Stimulated activated CD4-positive, alpha-beta T cell treated with anti-CD3 and anti-CD28 coated beads, Interleukin-4, amount 100 ng/mL, for 24 hours (primary cell): ENCODE measurements at regions not wholly inside any gene's neighbourhood (a gene's known extent, or its start where the extent isn't known, plus 50 kb on each side); places are given as distances from the start of the nearest gene placed in this dataset.

Source experiments
- DNase-seq: peaks from one replicate; pipeline ENCODE4 v3.0.0-alpha.2; 2020

DNA sequence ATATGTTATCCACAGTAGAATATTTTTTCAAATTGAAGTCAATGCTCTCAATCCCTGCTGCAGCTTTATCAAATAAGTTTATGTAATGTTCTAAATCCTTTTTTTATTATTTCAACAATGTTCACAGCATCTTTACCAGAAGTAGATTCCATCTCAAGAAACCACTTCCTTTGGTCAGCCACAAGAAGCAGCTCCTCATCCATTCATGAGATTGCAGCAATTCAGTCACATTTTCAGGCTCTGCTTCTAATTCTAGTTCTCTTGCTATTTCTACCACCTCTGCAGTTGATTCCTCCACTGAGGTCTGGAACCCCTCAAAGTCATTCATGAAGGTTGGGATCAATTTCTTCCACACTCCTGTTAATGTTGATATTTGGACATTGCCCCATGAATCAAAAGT is 2301.3 kb upstream of the TENM3 start:
- DNase-seq = no peak

DNA sequence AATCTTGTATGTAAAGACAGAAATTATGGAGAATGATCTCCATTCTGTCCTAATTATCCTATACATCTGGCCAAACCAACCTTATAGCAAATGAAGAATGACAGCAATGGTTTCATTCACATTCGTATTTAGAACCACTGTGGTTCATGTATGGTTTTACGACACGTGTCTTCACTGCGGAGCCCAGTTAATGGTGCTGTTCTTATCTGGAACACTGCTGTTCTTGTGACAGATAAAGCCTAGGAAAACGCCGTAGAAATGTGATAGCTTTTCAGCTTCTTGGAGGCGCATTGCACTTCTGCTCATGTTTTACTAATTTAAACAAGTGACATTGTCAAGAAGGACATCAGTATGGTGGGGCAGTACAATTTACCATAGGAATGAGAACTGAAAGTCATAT is 2266.4 kb upstream of the TENM3 start:
- DNase-seq = no peak

DNA sequence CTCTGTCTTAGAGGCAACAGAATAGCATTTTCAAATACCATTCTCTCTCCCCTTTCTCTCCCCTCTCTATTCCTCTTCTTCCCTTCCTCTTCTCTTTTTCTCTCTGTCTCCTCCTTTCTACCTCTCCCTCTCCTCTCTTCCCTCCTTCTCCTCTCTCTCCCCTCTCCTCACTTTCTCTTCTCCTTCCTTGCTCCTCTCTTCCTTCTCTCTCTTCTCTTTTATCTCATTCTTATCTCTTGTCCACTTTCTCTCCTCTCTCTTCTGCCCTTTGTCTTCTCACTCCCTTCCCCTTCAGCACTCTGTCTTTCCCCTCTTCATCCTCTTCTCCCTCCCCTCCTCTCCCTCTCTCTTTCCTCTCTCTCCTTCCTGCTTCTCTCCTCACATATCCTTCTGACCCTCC is 2265.8 kb upstream of the TENM3 start:
- no peak for DNase-seq

DNA sequence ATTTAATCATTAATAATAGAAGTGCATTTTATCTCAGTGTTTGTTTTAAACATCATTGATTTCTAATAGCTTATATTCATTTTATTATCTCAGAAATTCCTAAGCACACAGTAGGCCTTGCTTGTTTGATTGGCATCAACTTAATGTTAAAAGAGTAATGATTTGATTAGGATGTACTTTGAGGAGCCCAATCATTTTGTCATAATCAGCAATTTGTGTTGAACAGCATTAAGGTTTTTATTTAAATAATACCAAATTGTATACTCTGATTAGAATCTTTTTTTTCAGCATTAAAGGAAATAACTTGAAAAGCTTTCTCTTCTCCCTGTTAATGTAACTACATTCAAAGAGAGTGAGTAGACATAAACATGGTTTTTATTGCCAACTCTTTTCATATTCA is 2262.0 kb upstream of the TENM3 start:
- DNase-seq = no peak

DNA sequence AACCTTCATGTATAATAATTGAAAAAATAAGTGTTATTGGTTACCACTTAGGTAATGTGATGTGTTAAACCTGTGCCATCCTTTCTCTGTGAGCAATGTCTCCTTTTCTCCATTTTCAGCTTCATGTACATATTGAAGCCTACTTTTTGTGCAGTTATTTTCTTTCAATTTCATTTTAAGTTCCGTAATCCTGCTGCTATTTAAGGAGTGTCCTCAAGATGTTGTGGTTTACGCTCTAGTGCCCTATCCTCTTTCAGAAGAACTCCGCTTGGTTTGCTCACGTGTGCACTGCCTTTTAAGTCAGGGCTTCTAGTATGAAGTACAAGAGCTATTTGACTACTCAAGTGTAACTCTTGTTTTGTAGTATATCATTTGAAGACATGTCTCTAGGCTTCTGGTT is 2253.2 kb upstream of the TENM3 start:
- DNase-seq = no peak

DNA sequence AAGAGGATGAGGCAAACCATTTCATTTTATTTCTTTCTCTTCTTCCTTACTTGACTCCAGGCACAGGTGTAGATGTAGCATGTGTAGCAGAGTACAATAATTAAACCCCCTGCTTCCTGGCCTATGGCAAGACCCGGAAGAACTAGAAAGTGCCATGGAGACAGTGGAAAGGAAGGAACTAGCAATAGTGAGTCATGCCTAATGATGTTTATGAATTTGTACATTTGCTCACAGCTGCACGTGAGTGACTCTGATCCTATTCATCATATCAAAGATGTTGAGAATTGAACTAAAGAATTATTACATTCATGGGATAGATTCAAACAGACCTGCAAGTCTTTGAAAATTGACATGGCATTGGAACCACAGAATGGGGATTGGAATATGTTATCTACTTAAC is 2233.9 kb upstream of the TENM3 start:
- no peak for DNase-seq

DNA sequence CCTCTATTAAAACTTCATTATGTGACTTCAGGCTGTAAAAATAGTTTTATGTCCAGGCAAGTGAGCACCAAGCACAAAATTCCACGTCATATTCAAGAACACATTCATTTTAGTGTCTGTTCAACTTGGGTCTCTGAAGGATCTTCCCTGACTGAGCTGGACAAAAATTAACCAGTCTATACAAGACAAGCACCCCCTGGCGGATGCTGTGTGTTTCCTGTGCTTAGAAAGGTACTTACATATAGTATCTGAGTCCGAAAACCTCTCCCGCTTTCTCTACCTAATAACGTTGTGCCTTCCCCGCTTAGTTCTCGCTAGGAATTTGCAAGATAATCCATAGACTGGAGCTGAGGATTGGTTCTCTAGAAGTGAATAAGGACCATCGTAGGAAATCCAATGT is 2214.5 kb upstream of the TENM3 start:
- no peak for DNase-seq

DNA sequence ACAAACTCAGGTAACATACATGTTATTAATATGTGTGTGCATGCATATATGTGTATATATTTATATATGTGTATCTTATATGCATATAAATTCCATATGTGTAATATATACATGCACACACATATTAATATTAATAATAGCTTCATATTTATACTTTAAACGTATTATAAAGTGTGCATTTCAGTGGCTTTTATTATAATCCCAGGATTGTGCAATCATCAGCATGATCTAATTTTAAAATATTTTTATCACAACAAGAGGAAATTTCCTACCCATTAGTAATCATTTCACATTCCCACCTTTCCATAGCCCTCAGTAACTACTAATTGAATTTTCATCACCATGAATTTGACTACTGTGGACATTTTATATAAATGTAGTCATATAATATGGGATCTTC is 2211.9 kb upstream of the TENM3 start:
- no peak for DNase-seq

DNA sequence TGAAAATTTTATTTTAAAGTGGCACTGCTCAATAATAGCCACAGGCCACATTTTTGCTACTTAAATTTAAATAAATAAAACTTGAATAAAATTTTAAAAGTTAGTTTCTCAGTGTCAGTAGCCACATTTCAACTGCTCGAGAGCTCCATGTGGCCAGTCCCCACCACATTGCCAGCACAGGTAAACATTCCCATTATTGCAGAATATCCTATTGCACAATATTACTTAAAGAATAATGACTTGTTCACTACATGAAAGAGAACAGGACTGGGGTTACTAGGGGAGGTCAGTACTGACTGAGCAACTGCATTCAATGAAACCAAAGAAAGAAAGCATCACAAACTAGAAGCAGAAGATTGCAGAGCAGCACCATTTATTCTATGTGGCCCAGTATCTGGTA is 2201.6 kb upstream of the TENM3 start:
- no peak for DNase-seq

DNA sequence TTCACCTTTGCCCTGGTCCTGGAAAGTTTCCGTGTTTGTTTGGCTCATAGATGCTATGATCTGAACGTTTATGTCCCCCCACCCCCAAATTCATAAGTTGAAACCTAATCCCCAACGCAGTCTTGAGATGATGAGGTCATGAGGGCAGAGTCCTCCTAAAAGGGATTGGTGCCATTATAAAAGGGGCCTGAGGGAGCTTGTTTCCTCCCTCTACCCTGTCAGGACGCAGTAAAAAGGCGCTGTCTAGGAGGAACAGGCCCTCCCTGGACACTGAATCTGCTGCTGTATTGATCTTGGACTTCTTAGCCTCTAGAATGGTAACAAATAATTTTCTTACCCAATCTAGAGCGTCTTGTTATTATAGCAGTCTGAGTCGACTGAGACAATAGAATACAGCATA is 2190.6 kb upstream of the TENM3 start:
- DNase-seq = no peak

DNA sequence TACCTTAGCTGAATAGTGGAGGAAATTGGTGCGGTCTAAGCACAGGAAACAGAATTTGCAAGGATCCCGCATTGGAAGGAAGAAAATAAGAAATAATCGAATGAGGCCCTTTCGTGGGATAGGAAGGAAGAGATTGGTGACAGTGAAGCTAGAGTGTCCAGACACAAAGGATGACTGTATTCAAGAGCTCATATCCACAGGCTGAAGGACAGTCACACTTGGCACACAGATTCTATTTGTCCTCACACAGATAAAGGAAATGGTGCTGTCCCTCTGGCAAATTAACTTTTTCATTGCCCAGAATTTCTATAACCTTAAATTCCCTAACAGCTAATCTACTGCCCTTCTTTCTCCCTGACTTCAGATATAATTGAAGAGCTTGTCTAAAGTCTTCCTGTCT is 2188.9 kb upstream of the TENM3 start:
- DNase-seq = no peak

DNA sequence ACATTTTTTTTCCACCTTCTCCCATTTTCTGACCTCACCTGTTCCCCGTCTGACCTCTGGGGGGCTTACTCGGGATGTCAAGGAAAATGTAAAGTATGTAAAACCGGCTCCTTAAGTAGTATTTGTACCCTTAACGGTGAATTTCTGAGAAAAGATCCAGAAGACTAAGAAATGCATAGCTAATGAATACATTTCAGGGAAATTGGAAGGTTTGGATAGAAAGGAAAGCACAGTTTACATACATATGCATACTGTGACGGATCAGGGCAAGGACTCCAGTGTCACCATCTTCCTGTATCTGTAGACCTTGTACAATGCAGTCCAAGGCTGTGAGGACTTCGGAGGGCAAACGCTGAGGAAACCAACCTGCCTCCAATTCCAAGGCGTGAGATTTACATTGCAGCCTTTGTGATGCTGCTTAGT is 2185.9 kb upstream of the TENM3 start:
- no peak for DNase-seq

DNA sequence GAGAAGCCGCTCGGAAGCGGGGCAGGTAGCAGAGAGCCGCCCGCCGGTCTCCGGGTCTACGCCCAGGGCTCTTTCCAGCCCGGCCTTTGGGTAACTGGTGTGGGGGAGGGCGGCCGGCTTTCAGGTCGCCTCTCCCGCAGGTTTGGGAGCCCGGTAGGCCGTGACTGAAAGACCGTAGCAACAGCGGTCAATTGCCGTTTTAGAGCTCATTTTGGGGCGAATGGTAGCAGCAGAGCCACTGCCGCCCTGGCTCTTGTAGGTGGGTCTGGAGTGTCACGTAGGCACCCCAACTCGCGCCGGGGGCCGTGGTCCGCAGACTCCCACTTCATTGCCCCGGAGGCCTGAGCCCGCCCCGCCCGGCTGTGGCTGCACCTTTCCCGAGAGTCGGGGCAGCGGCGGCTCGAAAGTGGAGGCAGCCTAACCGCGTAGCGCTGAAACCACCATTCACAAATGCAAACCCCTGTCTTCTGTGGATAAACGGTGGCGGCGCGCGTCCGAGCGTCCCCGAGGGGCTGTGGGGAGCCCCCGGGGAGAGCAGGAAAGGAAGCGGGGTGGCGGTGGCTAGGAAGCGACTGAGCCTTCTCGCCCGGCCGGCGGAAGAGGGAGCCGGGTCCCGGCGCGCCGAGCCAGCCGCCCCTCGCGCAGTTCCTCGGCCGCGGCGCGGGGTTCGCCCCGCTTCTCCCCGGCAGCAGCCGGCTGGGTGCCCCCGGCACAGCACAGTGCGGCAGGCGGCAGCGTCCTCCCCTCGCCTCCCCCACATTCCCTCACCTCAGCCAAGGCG is 2185.1 kb upstream of the TENM3 start:
- no peak for DNase-seq

DNA sequence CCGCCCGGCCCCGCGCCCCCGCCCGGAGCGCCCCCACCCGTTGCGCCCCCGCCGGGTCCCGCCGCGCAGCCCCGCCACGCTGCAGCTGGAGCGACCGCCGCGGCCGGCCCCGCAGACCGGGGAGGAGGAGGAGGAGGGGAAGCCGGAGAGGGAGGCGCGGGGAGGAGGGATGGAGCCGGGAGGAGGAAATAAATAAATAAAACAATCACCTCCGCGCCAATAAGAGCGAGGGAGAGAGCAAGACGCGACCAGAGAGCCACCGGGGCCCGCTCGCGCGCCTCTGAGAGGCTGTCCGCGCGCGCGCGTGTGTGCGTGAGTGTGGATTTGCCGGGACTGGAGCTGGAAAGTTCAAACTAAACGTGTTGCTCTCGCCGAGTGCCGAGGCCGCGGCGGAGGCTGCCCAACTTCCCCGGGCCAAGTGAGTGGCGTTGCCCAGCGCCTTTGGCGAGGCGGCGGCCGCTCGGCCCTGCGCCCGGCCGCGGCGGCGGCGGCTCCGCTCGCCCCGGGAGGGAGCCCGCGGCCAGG is 2184.4 kb upstream of the TENM3 start:
- DNase-seq = no peak

DNA sequence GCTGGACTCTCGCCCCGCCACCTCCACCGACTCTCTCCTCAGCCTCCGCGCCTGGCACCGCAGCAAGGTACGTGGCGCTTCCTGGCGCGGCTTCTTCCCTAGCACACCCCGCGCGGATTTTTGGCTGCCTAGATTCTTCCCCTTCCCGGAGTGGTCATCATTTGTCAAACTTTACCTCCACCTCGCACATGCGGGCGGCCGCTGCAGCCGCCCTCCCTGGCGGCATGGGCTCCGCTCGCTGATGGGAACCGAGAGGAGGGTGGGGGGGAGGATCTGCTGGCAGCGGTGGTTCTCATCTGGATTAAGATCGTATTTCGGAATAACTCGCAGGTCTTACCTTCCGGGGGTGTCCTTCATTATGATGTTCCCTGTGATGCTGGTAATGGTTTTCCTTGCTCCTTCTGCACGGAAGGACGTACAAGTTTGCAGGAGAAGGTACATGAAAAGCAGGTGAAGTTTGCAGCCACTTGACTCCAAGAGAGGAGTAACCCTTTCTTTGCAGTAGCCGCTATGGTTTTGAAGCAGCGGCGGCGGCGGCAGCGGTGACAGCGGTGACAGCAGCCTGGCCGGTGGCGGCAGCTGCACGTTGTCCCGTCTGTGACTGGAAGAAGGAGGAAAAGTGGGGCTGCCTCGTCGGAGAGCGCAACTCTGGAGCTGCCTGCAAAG is 2183.9 kb upstream of the TENM3 start:
- no peak for DNase-seq

DNA sequence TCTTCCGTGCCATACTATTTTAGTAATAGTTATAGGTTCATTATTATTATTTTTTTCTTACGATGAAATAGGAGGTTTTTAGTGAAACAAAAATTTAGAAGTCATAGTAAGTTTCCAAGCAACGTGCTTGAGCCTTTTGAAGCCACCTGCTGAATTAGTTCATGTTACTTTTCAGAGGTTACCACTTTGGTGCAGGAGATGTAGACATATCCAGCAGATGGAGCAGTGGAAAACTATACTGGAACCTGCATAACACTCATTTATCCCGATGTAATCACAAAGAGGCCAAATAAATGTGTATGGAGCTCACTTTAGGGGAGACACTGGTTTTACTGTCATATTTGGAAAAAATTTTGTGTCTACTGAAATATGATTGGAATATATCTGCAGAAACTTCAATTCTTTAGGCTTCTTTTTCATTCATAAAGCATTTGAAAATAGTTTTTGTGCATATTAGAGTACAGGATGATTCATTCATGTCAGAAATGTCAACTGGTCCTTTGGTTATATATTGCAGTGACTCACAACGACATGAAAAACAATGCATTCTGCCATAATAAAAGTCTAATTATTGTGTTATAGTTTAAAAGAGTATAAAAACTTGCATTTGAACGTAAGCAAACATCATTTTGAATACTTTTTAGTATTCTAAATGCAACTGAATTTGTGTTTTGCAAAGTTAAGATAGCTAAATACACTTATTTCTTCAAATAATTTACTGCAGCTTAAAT is 2182.9 kb upstream of the TENM3 start:
- no peak for DNase-seq

DNA sequence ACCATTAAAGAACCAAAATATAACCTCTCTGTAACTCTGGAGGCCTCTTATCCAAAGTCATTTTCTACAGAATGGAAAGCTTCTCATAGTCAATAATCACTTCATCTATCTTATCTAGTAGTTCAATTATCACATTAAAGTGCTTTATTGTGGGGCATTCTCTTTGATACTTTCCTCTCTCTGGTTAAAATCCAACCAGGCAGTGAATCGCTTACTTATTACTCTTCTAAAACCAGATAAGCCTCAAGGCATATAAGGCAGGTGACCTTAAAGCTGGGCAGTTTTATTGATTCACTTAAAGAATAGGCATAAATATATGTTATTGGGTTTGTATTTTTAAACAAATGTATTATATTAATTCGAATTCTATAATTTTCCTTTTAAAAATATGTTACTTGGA is 2162.1 kb upstream of the TENM3 start:
- no peak for DNase-seq

DNA sequence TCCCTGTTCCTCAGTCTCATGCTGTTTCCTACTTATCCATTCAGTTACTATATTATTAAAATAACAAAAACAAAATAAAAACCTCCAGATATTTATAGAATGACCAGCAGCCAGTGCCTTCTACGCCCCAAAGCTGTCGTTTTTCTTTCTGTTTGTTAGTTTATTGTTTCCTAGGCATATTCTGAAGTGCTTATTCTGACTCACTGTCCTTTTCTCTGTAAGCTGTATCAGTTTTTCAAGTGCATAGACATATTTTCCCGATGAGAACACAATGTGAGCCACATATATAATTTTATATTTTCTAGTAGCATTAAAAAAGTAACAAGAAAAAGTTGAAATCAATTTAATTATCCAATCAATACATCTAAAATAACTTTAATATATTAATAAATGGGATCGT is 2158.6 kb upstream of the TENM3 start:
- DNase-seq = no peak

DNA sequence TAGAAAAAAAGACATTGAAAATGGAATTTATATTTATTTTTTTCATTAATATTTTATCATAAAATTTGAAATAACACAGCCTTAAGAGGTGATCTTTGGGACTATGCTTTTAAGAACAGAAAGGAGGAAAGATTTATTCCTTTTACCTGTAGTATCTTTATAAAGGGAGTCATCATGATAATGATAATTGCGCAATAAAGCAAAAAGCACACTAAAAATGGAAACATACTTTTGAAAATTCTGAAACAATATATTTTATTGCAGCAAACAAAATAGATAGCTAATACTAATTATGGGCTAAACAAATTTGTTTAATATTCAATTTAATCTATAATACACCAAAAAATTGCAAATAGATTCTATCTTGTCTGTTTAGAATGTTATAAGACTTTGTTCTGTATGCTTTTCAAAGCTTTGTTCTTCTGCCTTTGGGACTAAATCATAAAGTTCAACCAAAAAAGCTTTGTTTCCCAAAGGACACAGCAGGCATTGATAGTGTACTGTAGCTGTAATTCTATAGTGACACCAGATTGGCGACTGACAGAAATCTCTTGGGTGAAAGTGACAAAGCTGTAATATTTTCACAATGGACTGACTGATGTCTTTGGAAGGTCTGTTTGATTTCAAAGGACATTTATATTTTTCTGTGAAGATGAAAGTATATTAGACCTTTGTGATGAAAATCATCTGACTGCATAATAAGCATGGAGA is 2156.6 kb upstream of the TENM3 start:
- no peak for DNase-seq

DNA sequence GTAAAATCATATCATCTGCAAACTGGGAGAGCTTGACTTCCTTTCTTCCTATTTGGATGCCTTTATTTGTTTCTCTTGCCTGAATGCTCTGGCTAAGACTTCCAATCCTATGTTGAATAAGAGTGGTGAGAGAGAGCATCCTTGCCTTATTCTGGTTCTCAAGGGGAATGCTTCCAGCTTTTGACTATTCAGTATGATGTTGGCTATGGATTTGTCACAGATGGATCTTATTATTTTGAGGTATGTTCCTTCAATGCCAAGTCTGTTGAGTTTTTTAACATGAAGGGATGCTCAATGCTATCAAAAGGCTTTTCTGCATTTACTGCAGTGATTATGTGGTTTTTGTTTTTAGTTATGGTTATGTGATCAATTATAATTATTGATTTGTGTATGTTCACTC is 2144.6 kb upstream of the TENM3 start:
- DNase-seq = no peak

DNA sequence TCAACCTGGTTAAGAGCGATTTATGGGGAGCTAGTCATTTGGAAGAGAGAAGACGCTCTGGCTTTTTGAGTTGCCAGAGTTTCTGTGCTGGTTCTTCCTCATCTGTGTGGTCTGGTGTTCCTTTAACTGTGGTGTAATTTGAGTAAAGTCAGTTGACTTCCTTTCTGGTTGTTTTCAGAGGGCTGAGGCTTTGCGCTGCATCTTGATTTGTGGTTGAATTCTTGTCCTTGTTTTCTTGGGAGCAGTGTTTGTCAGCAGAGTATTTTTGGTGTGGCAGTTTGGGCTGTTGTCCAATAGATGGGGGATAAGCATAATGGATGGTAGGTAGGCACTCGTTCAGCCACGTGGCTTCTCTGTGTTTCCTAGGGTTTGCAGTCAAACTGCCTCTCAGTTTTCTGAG is 2143.2 kb upstream of the TENM3 start:
- DNase-seq = no peak

DNA sequence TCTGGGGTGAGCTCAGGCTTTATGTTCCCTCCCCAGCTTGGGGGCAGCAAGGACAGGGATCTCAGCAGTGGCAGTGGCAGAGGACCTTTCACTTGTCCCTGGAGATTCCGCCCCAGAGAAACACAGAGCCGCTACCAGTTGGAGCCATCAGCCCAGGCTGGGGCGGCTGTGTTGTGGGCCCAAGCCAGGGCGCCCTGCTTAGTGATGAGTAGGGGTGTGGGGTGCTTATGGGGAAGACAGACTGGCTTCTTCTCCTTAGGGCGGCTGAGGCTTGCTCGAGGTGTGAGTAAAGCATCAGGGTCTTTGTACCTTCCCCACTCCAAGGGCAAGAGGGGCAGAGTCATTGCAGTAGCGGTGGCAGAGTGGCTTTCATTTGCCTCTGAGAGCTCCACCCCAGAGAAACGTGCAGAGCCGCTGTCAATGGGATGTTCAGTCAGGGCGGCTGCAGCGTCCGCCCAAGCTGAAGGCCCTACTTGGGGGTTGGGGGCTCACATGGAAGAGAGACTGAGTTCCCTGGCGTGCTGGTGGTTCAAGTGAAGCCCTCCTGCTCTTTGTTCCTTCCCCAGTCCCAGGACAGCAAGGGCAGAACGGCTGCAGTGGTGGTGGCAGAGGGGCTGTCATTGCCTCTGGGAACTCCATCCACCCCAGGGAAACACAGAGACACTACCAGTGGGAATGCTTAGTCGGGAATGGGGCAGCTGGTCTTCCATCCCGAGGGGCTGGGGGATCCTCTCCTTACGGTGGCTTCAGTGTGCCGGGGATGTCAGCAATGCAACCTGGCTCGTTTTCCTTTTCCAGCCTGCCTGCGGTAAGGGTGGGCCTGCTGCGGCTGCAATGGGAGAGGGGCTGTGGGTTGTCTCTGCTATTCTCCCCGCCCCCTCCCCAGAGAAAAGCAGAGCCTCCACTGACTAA is 2142.5 kb upstream of the TENM3 start:
- DNase-seq = no peak
